ENCODE measurements at regions not wholly inside any gene's neighbourhood (a gene's known extent, or its start where the extent isn't known, plus 50 kb on each side); places are given as distances from the start of the nearest gene placed in this dataset.
"Not testable (repeated sequence)": the region's sequence is repeated elsewhere in the genome, so short reads cannot be mapped to it uniquely, and the experiment has no call there.

DNA sequence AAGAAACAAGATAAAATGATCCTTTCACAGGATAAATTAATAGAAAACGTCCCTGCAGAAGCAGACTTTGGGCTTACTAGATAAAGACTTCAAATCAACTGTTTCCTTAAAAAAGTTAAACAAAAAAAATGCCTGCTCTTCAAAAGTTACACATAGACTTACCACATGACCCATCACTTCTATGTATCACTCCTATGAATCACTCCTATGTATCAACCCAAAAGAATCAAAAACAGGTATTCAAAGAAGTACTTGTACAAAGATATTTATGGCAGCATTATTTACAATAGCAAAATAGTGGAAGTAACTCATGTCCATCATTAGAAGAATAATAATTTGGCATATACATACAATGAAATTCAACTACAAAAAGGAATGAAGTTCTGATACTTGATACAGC, 56.3 kb upstream of the PRDM9 start:
- no peak for FAIRE-seq

DNA sequence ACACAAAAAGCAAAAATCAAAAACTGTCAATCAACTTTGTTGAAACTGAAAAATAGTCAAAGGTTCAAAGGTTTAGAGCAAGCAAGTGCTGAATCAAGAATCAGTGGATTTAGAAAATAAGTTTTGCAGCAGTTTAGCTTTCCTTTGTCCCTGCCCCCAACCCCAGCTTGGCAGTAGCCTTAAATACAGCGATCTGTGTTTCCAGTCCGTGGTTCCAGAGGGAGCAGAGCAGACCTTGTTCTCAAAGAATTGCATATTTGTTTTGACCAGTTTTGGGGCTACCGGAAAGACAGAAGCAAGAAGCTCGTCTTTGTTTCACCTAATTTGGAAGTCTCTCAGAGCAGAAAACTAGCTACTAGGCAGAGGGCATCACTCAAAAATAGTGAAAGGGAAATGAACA, 57.2 kb upstream of the PRDM9 start:
- FAIRE-seq = no peak

DNA sequence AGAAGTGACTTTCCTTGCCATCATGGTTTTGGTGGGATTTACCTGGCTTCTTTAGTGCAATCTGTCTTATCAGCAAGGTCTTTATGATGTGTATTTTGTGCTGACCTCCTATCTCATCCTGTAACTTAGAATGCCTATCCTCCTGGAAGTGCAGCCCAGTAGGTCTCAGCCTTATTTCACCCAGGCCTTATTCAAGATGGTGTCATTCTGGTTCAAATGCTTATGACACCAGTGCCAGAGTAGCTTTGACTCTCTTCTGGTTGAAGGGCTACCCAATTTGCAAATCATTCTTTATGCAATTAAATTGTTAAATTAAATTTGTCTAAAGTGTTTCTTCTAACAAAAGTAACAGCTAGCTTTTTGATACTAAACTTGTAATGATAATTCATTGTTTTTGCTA, 58.8 kb upstream of the PRDM9 start:
- no peak for FAIRE-seq

DNA sequence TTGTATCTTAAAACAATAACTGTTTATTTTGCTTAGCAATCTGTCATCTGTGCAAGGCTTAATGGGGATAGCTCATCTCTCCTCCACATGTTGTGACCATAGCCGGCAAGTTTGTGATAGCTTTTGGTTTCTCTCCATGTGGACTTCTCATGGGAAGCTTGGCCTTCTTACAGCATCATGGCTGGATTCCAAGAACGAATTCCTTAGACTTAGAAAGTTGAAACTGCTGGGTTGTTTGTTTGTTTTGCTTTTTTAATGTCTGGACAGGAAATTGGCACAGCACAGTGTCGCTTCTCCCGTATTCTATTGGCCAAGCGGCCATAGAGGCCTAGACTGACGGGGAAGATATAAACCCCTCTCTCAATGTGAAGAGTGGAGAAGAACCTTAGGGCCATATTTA, 61.0 kb upstream of the PRDM9 start:
- FAIRE-seq = no peak

DNA sequence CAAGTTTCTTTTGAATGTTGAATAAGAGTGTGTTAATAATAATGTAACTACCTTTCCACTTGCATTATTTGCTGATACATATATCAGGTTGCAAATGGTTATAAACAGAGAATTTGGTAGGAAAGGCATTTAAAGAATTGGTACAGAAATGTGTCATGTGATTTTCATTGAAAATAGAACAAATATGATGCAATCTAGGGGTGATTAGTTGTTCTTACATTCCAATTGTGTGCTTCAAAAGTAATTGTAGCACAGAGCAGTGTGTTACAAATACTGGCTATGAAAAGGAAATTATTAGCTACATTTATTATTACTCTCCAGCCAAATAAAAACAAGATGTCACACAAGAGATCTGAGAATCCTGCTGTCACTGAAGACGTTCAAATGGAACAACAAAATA, 61.8 kb upstream of the PRDM9 start:
- no peak for FAIRE-seq

DNA sequence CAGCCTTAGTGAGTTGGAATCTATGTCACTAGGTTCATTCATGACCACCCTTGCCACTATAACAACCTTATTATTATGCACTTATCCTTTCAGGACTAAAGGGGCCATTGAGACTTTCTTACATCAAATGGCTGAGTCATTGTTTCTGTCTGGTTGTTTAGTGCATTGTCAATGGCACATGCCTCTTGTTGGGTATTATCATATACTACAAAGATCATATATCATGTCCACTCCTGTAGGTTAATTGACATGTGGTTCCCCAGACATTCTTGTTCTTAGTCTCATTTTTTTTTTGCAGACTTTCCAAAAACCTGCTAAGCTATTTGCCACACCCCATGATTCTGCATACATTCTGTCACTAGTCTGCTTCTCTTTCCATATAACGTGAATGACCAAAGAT, 66.7 kb upstream of the PRDM9 start:
- no peak for FAIRE-seq

DNA sequence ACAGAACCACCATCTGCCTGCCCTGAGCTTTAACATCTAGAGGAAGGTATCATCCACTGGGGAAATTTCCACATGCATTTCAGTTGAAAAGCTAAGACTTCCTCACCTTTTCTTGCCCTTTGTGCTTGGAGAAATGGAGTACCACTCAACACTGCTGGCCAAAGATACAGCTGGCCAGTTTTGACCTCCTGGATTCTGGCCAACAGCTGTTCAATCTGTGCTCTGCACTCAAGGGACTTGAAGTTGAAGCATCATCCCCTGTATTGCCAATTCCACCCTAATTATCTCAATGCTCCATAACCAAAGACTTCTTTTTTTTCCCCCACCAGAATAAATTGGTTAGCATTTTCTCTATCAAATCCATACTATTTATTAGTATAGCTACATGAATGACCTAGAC, 70.4 kb upstream of the PRDM9 start:
- no peak for FAIRE-seq

DNA sequence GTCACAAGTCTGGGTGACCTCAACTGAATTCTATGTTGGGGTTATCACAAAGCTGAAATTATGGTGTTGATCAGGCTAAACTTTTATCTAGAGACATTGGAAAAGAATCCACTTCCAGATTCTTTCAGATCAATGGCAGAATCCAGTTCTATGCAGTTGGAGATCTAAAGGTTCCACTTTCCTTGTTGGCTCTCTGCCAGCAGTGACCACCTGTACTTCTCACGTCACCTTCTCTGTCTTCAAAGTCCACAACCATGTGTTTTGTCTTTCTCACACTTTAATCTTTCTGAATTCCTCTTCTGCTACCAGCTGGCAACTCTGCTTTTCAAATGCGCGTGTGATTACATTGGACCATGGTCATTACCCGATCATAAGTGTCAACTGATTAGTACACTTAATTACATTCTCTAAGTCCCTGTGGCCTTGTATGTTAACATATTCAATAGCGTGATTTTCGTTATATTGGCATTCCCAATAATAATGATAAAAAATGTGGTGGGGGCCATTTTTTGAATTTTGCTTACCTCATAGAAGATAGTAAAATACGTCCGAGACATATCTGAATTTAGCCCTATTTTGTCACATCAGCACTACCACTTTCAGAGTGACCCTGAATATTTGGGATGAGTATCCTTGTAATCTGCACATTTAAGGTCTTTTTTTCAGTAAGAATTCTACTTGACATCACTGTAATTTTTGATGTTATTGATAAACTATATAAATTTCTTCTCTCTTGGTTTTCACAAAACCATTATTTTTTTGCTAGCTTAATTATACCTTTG, 73.7 kb upstream of the PRDM9 start:
- no peak for FAIRE-seq

DNA sequence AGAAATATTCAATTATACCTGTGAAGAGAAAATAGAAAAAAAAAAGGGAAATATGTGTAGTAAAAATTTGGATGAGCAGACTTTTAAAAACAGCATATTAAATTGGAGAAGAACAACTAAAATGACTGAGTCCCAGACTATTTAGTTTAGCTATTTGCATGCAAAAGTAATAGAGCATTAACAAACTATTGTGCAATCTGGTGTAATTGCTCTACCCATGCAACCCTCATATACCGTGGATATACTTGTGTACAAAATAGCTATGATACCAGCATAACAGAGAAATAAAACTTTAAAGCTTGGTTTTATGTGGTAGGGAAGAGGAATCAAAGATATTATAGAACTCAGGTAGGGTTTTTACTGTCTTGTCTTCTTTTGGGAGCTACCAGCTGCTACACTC, 78.7 kb upstream of the PRDM9 start:
- FAIRE-seq = no peak

DNA sequence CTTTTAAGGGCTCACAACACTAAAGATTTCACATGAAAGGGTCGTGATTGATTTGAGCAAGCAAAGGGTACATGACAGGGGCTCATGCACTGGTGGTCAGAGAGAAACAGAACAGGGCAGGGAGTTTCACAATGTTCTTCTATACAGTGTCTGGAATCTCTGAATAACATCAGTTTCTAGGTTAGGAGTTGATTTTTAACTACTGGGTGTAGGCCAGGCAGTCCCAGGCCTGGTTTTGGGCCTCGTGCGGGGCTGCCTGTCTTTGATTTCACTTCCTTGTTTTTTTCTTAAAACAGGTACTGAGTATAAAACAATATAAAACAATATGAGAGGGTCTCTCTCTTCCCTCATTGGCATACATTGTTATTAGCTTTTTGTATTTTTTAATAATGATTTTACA, 87.2 kb upstream of the PRDM9 start:
- not testable (repeated sequence) for FAIRE-seq

DNA sequence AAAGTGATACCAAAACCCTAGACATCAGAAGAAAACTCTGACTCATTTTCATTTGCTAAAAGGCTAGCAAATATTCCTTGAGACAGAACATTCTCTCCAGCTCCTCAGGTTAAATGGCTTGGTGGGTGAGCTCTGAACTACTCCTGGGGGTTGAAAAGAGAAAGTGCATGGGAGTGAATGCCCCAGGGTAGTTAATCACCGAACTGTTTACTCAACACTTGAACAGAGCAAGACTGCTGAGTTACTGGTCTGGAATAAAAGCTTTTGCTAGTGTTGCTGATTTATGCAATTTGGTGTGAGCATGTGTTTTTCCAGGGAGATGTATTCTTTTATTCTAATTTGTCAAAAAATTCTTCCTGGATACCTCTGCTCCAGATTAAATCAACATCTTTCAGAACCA, 88.3 kb upstream of the PRDM9 start:
- no peak for FAIRE-seq

DNA sequence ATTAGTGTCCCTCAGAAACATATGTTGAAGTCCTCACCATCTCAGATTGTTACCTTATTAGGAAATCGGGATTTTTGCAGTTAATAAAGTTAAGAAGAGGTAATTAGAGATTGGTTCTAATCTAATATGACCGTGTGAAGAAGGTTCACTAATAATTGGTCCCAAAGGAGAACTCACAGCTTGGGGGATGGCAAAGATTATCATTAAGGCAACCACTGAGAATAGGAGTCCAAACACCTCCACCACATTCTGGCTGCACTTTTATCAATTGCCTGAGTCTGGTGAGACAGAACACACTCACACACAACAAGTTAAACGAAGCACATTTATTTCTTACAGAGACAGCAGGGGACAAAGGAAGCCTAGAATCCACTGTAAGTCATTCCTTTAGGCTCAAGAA, 94.9 kb upstream of the PRDM9 start:
- FAIRE-seq = no peak

DNA sequence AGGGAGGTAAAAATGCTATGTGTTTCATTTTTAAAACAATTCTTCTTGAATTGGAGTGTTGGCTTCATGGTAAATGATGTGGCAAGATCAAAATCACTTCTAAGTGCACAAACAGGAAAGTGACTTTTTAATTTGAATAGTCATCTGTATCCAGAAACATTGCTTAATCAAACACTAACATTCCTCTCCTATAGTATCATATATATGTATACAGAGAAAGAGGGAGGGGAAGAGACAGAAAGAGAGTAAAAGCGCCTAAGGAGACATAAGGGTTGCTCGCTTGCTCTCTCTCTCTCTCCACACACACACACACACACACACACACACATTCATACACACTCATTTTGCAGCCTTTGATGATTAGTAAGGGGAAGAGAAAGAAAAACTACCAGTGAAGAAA, 95.4 kb upstream of the PRDM9 start:
- no peak for FAIRE-seq

DNA sequence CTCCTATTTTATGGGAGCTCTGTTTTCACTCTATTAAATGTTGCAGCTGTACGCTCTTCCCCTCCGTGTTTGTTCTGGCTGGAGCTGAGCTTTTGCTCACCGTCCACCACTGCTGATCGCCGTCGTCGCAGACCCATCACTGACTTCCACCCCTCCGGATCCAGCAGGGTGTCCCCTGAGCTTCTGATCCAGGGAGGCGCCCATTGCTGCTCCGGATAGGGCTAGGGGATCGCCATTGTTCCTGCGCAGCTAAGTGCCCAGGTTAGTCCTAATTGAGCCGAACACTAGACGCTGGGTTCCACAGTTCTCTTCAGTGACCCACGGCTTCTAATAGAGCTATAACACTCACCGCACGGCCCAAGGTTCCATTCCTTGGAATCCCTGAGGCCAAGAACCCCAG, 96.2 kb upstream of the PRDM9 start:
- no peak for FAIRE-seq

DNA sequence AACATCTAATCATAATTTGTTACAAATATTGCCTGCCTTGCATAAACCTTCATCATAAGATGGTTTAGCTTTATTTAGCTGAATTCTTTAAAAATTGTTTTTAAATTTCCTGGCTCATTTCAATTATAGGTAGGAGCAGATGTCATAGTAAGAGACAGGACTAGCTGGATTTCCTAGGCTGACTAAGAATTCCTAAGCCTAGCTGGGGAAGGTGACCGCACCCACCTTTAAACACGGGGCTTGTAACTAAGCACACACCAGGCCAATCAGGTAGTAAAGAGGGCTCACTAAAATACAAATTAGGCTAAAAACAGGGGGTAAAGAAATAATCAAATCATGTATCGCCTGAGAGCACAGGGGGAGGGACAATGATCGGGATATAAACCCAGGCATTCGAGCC, 96.6 kb upstream of the PRDM9 start:
- not testable (repeated sequence) for FAIRE-seq

DNA sequence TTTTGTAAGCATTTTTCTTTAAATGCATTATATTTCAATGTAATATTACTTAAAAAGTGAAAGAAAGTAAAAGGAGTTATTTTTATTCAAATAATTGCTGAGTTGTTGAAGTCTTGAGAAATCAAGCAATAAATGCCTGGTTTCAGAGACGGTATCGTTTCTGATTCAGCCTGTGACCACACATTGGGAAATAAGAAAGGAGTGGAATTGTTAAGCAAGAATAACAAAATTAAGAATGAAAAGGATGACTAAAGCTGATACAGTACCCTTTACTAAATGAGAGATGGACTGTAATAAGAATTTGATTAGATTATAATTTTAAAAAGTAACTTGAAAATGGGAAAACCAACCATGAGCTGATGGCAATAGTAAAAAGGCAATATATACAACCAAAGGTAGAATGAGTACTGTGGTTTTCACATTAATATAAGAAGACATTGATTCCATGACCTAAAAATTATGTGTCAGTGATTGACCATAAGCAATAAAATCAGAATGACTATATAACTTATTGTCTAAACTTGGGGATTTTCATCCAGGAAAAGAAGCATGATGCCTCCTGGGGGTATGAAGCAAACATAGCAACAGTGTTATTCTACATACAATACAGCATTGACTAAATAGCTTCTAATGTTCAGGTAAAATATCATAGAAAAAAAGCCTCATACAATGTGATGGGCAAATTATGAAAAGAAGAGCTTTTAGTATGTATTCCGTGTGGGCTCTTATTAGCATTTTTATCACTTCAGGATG, 101.9 kb upstream of the PRDM9 start:
- no peak for FAIRE-seq

DNA sequence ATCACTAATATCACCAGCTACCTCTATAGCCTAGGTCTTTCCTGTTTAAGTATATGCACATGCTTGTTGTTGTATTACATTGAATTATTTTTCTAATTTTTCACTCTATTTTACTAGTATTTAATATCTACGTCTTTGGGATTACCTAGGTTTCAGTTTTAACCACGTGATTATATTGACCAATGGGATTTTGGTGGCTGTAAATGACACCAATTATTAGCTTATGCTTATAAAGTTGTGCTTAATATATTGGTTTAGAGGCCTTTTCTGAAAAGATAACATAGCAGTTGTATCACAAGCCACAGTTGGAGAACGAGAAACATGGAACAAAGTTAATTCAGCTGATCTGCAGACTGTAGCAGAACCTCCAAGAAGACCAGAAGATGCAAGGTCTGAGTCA, 104.8 kb upstream of the PRDM9 start:
- no peak for FAIRE-seq

DNA sequence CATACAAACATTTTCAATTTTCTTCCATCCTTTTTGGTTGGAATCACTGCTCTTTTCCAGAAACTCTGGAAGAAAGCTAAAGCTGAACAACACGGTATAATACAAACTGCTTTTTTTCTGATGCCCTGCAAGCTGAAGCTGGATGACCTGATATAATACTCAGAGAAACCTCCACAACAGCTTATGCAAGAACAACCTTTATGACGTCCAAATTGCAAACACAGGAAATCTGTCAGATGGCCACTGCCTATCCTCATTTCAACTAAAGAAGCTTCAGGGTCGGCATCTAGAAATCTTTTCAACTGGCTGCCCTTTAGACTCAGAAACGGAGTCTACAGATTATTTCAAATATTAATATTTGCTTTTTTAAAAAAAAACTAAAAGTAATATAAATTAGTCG, 106.5 kb upstream of the PRDM9 start:
- FAIRE-seq = no peak

DNA sequence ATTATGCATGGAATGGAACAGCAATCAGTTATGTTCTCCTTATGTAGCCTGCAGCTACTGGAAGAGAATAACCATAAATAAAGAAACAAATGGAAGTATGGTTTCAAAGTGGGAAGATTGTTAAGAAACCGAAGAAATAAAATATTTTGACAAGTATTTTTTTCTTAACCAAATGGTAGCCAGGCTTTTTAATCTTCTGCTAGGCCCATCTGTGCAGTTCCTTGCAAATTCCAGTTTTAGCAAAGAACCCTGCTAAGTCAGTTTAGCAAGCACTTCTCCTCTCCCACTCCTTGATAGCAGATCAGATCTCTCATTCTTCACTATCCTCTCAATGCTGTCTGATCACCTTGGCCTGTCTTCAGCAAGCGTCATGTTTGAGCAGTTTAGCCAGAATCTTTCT, 111.1 kb upstream of the PRDM9 start:
- FAIRE-seq = no peak

DNA sequence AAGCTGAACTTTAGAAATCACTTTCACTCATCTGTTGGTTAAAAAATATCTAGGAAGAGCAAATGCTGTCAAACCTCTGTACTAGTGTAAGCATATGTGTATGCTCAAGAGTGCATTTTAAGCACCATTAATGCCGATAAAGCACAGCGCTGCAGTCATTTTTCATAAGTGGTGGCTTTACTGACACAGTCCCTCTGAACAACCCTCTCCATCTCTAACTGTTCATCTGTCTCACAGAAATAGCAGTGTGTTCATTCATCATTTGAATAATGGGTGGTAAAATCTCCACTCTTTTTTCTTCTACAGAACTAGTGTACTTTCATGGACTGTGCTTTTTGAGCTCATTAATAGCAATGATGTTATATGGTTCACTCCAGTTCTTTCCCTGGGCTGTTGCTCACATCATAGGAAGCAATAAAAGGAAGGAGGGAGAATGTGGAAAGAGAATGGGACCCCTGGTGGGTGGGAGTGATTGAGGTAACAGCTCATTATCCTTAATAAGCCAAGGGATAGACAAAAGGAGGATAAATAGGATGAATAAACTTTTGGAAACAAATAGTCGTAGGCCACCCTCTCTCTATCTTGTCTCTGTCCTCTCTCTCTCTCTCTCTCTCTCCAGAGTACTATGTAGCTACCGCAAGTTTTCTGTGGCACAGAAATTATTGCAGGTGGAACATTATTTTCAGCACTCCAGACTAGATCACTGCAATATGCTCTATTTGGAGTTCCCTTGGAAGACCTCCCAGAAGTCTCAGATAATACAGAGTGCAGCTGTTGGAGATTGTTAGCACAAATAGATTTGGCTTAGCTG, 117.9 kb upstream of the PRDM9 start:
- no peak for FAIRE-seq

DNA sequence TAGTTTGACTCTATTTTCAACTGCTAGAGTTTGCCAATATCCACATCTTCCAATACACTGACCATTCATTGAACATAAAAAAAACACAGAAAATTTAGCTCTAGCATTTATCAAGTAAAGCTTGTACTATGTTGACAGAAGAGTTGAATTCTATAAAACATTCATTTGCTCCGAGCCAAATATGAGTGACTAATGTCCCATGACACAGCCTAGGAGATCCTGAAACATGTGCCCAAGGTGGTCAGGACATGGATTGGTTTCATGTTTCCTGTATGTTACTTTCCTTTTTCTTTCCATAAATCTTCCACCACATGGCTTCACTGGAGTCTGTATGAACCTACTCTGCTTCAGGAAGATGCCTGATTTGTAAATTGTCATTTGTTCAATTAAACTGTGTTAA, 122.4 kb upstream of the PRDM9 start:
- no peak for FAIRE-seq

DNA sequence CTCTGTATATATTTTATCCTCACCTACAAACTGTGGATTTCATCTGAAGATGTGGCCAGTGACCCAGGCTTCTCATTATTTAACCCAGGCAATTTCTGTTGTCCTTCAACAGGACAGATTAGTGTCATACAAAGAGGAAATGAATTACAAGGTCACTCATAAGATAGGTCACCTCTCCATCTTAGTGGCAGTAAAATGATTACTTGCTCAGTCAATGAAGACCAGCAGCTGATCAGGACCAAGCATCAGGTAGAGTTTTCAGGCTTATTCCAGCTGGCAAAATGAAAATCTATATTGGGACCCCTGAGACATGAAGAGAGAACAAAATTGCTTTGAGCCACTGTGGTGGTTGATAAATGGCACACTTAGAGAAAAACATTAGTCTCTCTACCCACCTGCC, 135.2 kb upstream of the PRDM9 start:
- no peak for FAIRE-seq

DNA sequence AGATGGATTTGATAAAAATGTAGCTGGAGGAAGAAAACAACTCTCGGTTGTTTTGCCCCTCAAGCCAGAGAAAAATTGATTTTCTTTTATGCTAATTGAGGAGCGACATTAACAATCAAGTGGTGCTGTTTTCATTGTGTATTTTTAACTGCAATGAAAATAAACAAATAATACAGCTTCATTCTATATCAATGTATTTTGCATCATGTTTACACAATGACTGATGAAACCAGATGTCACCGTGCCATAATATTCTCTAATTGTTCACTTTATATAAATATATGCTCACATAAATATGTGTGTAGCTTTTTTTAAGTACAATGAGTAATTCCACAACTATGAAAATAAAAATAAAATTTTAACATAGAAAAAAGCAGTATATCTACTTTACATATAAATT, 139.0 kb upstream of the PRDM9 start:
- no peak for FAIRE-seq

DNA sequence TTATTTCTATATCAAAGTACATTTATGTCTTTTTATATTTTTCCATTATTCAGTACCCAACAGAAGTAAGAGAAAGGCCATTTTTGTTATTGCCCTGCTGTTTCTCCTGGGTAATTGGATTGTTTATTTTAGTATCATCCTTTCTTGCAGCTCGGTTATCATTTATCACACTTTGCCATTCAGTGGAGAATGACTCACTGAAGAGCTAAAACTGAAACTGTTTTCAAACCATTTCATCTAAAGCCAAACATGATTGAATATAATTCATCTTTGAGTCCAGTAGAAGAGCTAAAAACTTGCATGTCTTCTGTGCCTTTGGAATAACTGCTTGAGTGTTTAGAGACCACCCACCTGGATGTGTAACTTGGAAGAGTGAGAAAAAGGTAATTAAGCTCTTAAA, 139.5 kb upstream of the PRDM9 start:
- FAIRE-seq = no peak
